Testis (tissue), 2 donors: ENCODE measurements at regions not wholly inside any gene's neighbourhood (a gene's known extent, or its start where the extent isn't known, plus 50 kb on each side); places are given as distances from the start of the nearest gene placed in this dataset.

Experiments used
- DNase-seq: peaks from one replicate; pipeline ENCODE4 v3.0.0-alpha.2; 2019
- H3K27ac ChIP-seq, 2 donors: fragments of 200-600 bp; sonication (generic); one replicate each; pipeline ENCODE4 v1.5.1; 2019
- H3K27me3 ChIP-seq: fragments of 200-600 bp; sonication (generic); one replicate; pipeline ENCODE4 v1.5.1; 2019
- H3K36me3 ChIP-seq: fragments of 200-600 bp; sonication (generic); one replicate; pipeline ENCODE4 v1.5.1; 2017; ENCODE audit warnings: low read depth; ENCODE audit errors: missing control alignments
- H3K4me1 ChIP-seq: fragments of 200-600 bp; sonication (generic); one replicate; pipeline ENCODE4 v1.5.1; 2019
- H3K4me3 ChIP-seq, 2 donors: fragments of 200-600 bp; sonication (generic); one replicate each; pipeline ENCODE4 v1.5.1; 2017 to 2019
- H3K9me3 ChIP-seq: fragments of 200-600 bp; sonication (generic); one replicate; pipeline ENCODE4 v1.5.1; 2017
- POLR2A ChIP-seq: fragments of 450-650 bp; IDR thresholded peaks from one replicate; pipeline ENCODE4 v1.6.1; 2017; ENCODE audit warnings: antibody characterized with exemption, mild to moderate bottlenecking, moderate library complexity
- whole genome bisulfite sequencing, 2 donors: methylation state at CpG; one replicate each; pipeline ENCODE4 v1.1.5; 2018; 5-methylcytosine and 5-hydroxymethylcytosine counted together
- intact Hi-C: fragments of 100-400 bp; cut with DNase I; formaldehyde crosslinking; loops from one replicate; pipeline ENCODE4 v1.15.1; 2023; ENCODE audit warnings: low total_unique reads
- TF ChIP-seq, protein P1 (sequence below), 3 experiments: fragments of 450-650 bp in 2 of 3; fragments of 200-600 bp in 1 of 3; sonication (generic) in 1 of 3; IDR thresholded peaks; one replicate each; pipeline ENCODE4 v1.5.1; 2016 to 2019; ENCODE audit warnings: antibody characterized with exemption in 3 of 3, mild to moderate bottlenecking in 2 of 3, moderate library complexity in 1 of 3

GRCh38 chr6:45807311-45808041, 208.2 kb downstream of the CLIC5 start:
- H3K27me3 ChIP-seq: no peaks in the 10 kb centered on the region
- H3K4me3 ChIP-seq: no peak overlapping the region
- no peaks in the 10 kb centered on the region for H3K4me1 ChIP-seq
- DNase-seq: no peak
- H3K36me3 ChIP-seq: no peaks in the 10 kb centered on the region
- TF ChIP-seq POLR2A: no peak
- TF ChIP-seq, protein P1, sequence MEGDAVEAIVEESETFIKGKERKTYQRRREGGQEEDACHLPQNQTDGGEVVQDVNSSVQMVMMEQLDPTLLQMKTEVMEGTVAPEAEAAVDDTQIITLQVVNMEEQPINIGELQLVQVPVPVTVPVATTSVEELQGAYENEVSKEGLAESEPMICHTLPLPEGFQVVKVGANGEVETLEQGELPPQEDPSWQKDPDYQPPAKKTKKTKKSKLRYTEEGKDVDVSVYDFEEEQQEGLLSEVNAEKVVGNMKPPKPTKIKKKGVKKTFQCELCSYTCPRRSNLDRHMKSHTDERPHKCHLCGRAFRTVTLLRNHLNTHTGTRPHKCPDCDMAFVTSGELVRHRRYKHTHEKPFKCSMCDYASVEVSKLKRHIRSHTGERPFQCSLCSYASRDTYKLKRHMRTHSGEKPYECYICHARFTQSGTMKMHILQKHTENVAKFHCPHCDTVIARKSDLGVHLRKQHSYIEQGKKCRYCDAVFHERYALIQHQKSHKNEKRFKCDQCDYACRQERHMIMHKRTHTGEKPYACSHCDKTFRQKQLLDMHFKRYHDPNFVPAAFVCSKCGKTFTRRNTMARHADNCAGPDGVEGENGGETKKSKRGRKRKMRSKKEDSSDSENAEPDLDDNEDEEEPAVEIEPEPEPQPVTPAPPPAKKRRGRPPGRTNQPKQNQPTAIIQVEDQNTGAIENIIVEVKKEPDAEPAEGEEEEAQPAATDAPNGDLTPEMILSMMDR (IDR thresholded peaks at IDR 0.05): no peak
- WGBS, 2 donors: 75 to 79% methylated on average over 4 of the region's 4 CpGs
- H3K27ac ChIP-seq: no peak overlapping the region
- H3K9me3 ChIP-seq: no peaks in the 10 kb centered on the region
- intact Hi-C loops: no loop called here

GRCh38 chr6:45806172-45806571, 209.5 kb downstream of the CLIC5 start:
- DNase-seq: no peak
- intact Hi-C loops: no loop called here
- Histone ChIP-seq H3K27ac (no peak overlapping the region), H3K4me3 (no peak overlapping the region), H3K9me3 (no peaks in the 10 kb centered on the region), H3K4me1 (no peaks in the 10 kb centered on the region), H3K27me3 (no peaks in the 10 kb centered on the region), H3K36me3 (no peaks in the 10 kb centered on the region)
- TF ChIP-seq, protein P1 (IDR thresholded peaks at IDR 0.05): no peak
- TF ChIP-seq POLR2A: no peak
- 88% methylated on average over 1 of the region's 1 CpG for WGBS, 2 donors

- H3K36me3 ChIP-seq: no peaks in the 10 kb centered on the region
- H3K4me3 ChIP-seq: no peak overlapping the region
- no peak for DNase-seq
- intact Hi-C loops: no loop called here
- no peaks in the 10 kb centered on the region for H3K27me3 ChIP-seq
- no peak overlapping the region for H3K27ac ChIP-seq
- no peaks in the 10 kb centered on the region for H3K9me3 ChIP-seq
- H3K4me1 ChIP-seq: no peaks in the 10 kb centered on the region
- TF ChIP-seq, protein P1 (IDR thresholded peaks at IDR 0.05): no peak
- no peak for TF ChIP-seq POLR2A
- WGBS, 2 donors: 74 to 82% methylated on average over 4 of the region's 4 CpGs
These were observed 212.6 kb downstream of the CLIC5 start for GRCh38 chr6:45803071-45803470.

DNA sequence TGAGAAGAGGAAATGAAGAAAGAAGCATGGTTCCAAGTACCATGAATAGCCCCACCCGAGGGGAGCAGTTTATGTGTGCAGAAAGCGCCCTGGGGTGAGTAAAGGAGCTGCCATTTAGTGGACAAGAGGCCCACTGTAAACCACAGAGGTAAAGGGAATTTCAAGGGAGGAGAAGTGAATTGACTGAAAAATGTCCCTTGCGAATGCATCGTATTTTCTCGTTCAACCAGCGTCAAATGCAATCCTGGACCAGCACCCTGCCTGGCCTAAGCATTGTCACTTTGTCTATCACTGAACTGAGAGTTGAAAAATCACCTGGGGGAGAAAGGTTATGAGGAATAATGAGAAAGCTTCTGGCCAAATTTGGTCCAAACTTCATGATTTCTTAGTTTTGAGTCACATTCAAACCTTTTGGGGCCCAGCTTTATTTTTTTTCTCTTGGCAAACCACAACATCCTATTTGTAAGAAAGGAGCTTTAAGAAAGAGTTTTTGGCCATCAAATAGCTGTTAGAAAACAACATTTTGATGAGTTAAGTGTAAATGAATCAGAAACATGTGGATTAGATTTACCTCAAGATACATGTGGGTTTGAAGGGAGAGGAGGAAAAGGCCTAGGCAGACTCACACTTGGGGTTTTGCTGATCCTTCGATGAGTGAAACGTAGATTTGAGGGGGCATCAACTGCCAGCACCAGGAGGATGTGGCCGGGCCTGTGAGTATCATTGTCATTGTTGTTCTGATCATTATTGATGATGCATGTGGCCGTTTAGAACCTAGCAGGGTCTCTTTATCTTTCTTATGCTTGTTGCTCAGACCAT, 214.0 kb downstream of the CLIC5 start:
- no peak overlapping the region for H3K4me3 ChIP-seq
- 61 to 73% methylated on average over 10 of the region's 10 CpGs for WGBS, 2 donors
- no peaks in the 10 kb centered on the region for H3K36me3 ChIP-seq
- intact Hi-C loops: no loop called here
- no peak for TF ChIP-seq POLR2A
- TF ChIP-seq, protein P1 (IDR thresholded peaks at IDR 0.05): no peak
- no peaks in the 10 kb centered on the region for H3K27me3 ChIP-seq
- no peak overlapping the region for H3K27ac ChIP-seq
- no peaks in the 10 kb centered on the region for H3K4me1 ChIP-seq
- no peak for DNase-seq
- H3K9me3 ChIP-seq: no peaks in the 10 kb centered on the region
